AG09309 (cell line): ENCODE measurements at regions not wholly inside any gene's neighbourhood (a gene's known extent, or its start where the extent isn't known, plus 50 kb on each side); places are given as distances from the start of the nearest gene placed in this dataset.
"Not testable (repeated sequence)": the region's sequence is repeated elsewhere in the genome, so short reads cannot be mapped to it uniquely, and the experiment has no call there.

ENCODE experiments used
- DNase-seq: peaks from one replicate; pipeline ENCODE4 v3.0.0-alpha.2; 2010; ENCODE audit warnings: low read depth
- H3K4me3 ChIP-seq: 2 replicates; pipeline ENCODE4 v1.5.1; 2011; ENCODE audit warnings: mild to moderate bottlenecking, low read depth, low read length, moderate library complexity; ENCODE audit not compliant: control insufficient read depth
- TF ChIP-seq, protein P1 (sequence below): IDR thresholded peaks from 2 replicates; pipeline ENCODE4 v1.5.1; 2011; ENCODE audit warnings: mild to moderate bottlenecking, low read depth, low read length, inconsistent platforms; ENCODE audit not compliant: insufficient read depth, control insufficient read depth; ENCODE audit errors: missing control alignments

GRCh38 chr13:83100237-83100636 is 782.0 kb downstream of the SLITRK1 start:
- DNase-seq = no peak
- no peak overlapping the region for H3K4me3 ChIP-seq
- TF ChIP-seq, protein P1, sequence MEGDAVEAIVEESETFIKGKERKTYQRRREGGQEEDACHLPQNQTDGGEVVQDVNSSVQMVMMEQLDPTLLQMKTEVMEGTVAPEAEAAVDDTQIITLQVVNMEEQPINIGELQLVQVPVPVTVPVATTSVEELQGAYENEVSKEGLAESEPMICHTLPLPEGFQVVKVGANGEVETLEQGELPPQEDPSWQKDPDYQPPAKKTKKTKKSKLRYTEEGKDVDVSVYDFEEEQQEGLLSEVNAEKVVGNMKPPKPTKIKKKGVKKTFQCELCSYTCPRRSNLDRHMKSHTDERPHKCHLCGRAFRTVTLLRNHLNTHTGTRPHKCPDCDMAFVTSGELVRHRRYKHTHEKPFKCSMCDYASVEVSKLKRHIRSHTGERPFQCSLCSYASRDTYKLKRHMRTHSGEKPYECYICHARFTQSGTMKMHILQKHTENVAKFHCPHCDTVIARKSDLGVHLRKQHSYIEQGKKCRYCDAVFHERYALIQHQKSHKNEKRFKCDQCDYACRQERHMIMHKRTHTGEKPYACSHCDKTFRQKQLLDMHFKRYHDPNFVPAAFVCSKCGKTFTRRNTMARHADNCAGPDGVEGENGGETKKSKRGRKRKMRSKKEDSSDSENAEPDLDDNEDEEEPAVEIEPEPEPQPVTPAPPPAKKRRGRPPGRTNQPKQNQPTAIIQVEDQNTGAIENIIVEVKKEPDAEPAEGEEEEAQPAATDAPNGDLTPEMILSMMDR = no peak

GRCh38 chr13:83088858-83089257 is 793.4 kb downstream of the SLITRK1 start:
- no peak for DNase-seq
- TF ChIP-seq, protein P1 = no peak
- no peak overlapping the region for H3K4me3 ChIP-seq

GRCh38 chr13:83086948-83087347 is 795.3 kb downstream of the SLITRK1 start:
- no peak for DNase-seq
- H3K4me3 ChIP-seq = no peak overlapping the region
- TF ChIP-seq, protein P1 = no peak

GRCh38 chr13:83086088-83086487 is 796.2 kb downstream of the SLITRK1 start:
- TF ChIP-seq, protein P1 = no peak
- H3K4me3 ChIP-seq = no peak overlapping the region
- DNase-seq = no peak

DNA sequence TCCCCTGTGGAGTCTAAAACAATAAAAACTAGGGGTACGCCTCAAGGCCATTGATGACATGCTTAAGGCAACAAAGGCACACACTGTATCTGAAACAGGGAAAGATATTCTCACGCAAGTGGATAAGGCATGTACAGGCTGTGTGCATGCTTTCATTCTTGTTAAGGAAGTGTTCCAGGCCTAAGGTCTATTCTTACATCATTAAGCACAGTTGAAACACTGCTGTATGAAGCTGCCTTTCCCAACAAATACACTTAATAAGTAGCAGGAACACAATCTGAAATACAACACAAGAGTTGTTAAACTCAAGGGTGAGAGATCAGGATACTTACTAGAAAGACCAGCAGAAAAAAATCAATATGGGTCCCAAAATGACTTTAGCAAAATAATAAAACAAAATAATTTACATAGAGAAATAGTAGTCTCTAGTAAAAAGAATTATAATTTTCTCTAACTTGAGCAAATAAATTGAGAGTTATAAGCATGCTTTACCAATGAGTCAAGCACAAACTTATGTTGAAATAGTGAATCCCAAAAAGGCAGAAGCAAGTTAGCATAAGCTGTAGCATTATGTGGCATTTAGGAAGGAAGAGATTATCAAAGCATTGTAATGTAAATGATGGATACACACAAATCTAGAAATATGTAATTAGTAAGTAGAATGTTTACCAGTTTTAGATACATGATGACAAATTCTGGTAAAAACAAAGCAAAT is 796.9 kb downstream of the SLITRK1 start:
- no peak overlapping the region for H3K4me3 ChIP-seq
- DNase-seq = peak; percentile 27
- TF ChIP-seq, protein P1 = no peak

- no peak for DNase-seq
- H3K4me3 ChIP-seq = no peak overlapping the region
- TF ChIP-seq, protein P1 = no peak
Measured at GRCh38 chr13:83077499-83077898, 804.8 kb downstream of the SLITRK1 start.

GRCh38 chr13:83073930-83074329 is 808.3 kb downstream of the SLITRK1 start:
- not testable (repeated sequence) for H3K4me3 ChIP-seq
- peak; percentile 41 for DNase-seq
